H9 (cell line): ENCODE measurements at regions not wholly inside any gene's neighbourhood (a gene's known extent, or its start where the extent isn't known, plus 50 kb on each side); places are given as distances from the start of the nearest gene placed in this dataset.

Source experiments
- DNase-seq: peaks from one replicate; pipeline ENCODE4 v3.0.0-alpha.2; 2017
- H2AFZ ChIP-seq: one replicate; pipeline ENCODE4 v1.6.1; 2013; ENCODE audit warnings: mild to moderate bottlenecking, low read length, control low read depth, moderate library complexity
- H2AK5ac ChIP-seq: 2 replicates; pipeline ENCODE4 v1.6.1; 2013; ENCODE audit warnings: low read length, control low read depth, mixed read lengths; ENCODE audit not compliant: insufficient read length
- H2BK120ac ChIP-seq: one replicate; pipeline ENCODE4 v1.6.1; 2013; ENCODE audit warnings: low read depth, mild to moderate bottlenecking, low read length, control low read depth, inconsistent platforms; ENCODE audit not compliant: poor library complexity, severe bottlenecking
- H2BK12ac ChIP-seq: 2 replicates; pipeline ENCODE4 v1.6.1; 2013; ENCODE audit warnings: low read length, control low read depth, mixed read lengths, low read depth; ENCODE audit not compliant: insufficient read length
- H2BK15ac ChIP-seq: 2 replicates; pipeline ENCODE4 v1.6.1; 2013; ENCODE audit warnings: low read depth, low read length, control low read depth
- H2BK20ac ChIP-seq: one replicate; pipeline ENCODE4 v1.6.1; 2013; ENCODE audit warnings: low read depth, mild to moderate bottlenecking, low read length, control low read depth, inconsistent platforms; ENCODE audit not compliant: poor library complexity, severe bottlenecking
- H2BK5ac ChIP-seq: 2 replicates; pipeline ENCODE4 v1.6.1; 2013; ENCODE audit warnings: low read length, control low read depth, mixed read lengths; ENCODE audit not compliant: insufficient read length
- H3K14ac ChIP-seq: 2 replicates; pipeline ENCODE4 v1.6.1; 2013; ENCODE audit warnings: low read length, control low read depth; ENCODE audit not compliant: insufficient read depth
- H3K18ac ChIP-seq: 2 replicates; pipeline ENCODE4 v1.6.1; 2013; ENCODE audit warnings: low read depth, mild to moderate bottlenecking, mixed read lengths, low read length, control low read depth; ENCODE audit not compliant: insufficient read length
- H3K23ac ChIP-seq: 2 replicates; pipeline ENCODE4 v1.6.1; 2013; ENCODE audit warnings: low read length, control low read depth, mixed read lengths, low read depth; ENCODE audit not compliant: insufficient read length
- H3K23me2 ChIP-seq: 2 replicates; pipeline ENCODE4 v1.6.1; 2013; ENCODE audit warnings: low read depth, mild to moderate bottlenecking, mixed read lengths, low read length, control low read depth; ENCODE audit not compliant: insufficient read length, poor library complexity, severe bottlenecking
- H3K27ac ChIP-seq: 2 replicates; pipeline ENCODE4 v1.5.1; 2013; ENCODE audit warnings: low read length, control low read depth, mixed read lengths, low read depth; ENCODE audit not compliant: insufficient read length
- H3K27me3 ChIP-seq: 2 replicates; pipeline ENCODE4 v1.6.1; 2013; ENCODE audit warnings: low read length, control low read depth, inconsistent platforms; ENCODE audit not compliant: insufficient read depth
- H3K4ac ChIP-seq: 2 replicates; pipeline ENCODE4 v1.6.1; 2013; ENCODE audit warnings: low read depth, mild to moderate bottlenecking, control low read depth, inconsistent platforms, low read length, moderate library complexity
- H3K4me1 ChIP-seq: 2 replicates; pipeline ENCODE4 v1.6.1; 2013; ENCODE audit warnings: low read length, control low read depth, inconsistent platforms; ENCODE audit not compliant: insufficient read depth
- H3K4me2 ChIP-seq: 2 replicates; pipeline ENCODE4 v1.6.1; 2013; ENCODE audit warnings: low read length, control low read depth, mixed read lengths; ENCODE audit not compliant: insufficient read length, insufficient read depth
- H3K56ac ChIP-seq: 2 replicates; pipeline ENCODE4 v1.6.1; 2013; ENCODE audit warnings: low read depth, mild to moderate bottlenecking, mixed read lengths, low read length, control low read depth; ENCODE audit not compliant: insufficient read length
- H3K79me1 ChIP-seq: 2 replicates; pipeline ENCODE4 v1.6.1; 2013; ENCODE audit warnings: low read depth, mild to moderate bottlenecking, moderate library complexity, low read length, control low read depth, inconsistent platforms; ENCODE audit not compliant: insufficient read depth, poor library complexity, severe bottlenecking
- H3K79me2 ChIP-seq: 2 replicates; pipeline ENCODE4 v1.6.1; 2013; ENCODE audit warnings: low read length, control low read depth, inconsistent platforms; ENCODE audit not compliant: insufficient read depth
- H3K9ac ChIP-seq: 2 replicates; pipeline ENCODE4 v1.6.1; 2013; ENCODE audit warnings: low read length, control low read depth, mixed read lengths; ENCODE audit not compliant: insufficient read length; ENCODE audit errors: extremely low read depth
- H3K9me3 ChIP-seq: one replicate; pipeline ENCODE4 v1.6.1; 2013; ENCODE audit warnings: low read depth, low read length, inconsistent platforms; ENCODE audit not compliant: control insufficient read depth
- H3T11ph ChIP-seq: one replicate; pipeline ENCODE4 v1.6.1; 2013; ENCODE audit warnings: mild to moderate bottlenecking, low read length, control low read depth, inconsistent platforms
- H4K20me1 ChIP-seq: one replicate; pipeline ENCODE4 v1.6.1; 2013; ENCODE audit not compliant: control insufficient read depth, insufficient read length, insufficient read depth
- H4K5ac ChIP-seq: 2 replicates; pipeline ENCODE4 v1.6.1; 2013; ENCODE audit warnings: low read depth, mild to moderate bottlenecking, mixed read lengths, low read length, control low read depth; ENCODE audit not compliant: insufficient read length
- H4K8ac ChIP-seq: replicated peaks from 2 replicates; pipeline ENCODE4 v1.6.1; 2013; ENCODE audit warnings: low read length, control low read depth, mixed read lengths, low read depth; ENCODE audit not compliant: insufficient read length
- H4K91ac ChIP-seq: 2 replicates; pipeline ENCODE4 v1.6.1; 2013; ENCODE audit warnings: low read depth, mild to moderate bottlenecking, moderate library complexity, mixed read lengths, low read length, control low read depth; ENCODE audit not compliant: insufficient read length
- H3K27ac Mint-ChIP-seq, 3 experiments: 2 replicates in 2 of 3; 3 replicates in 1 of 3; pipeline ENCODE4 v1.8.0; 2020 to 2021; ENCODE audit warnings: mixed read lengths in 3 of 3, mild to moderate bottlenecking in 1 of 3, moderate library complexity in 1 of 3
- H3K27me3 Mint-ChIP-seq: 2 replicates; pipeline ENCODE4 v1.8.0; 2021; ENCODE audit warnings: low read depth, mild to moderate bottlenecking, moderate library complexity, mixed read lengths
- H3K36me3 Mint-ChIP-seq, 3 experiments: 2 replicates in 2 of 3; 3 replicates in 1 of 3; pipeline ENCODE4 v1.8.0; 2020 to 2021; ENCODE audit warnings: low read depth in 3 of 3, mixed read lengths in 3 of 3; ENCODE audit not compliant: insufficient read depth in 1 of 3
- H3K4me1 Mint-ChIP-seq, 2 experiments: 2 replicates each; pipeline ENCODE4 v1.8.0; 2020; ENCODE audit warnings: mixed read lengths in 2 of 2
- H3K4me3 Mint-ChIP-seq, 2 experiments: 2 replicates in 1 of 2; 3 replicates in 1 of 2; pipeline ENCODE4 v1.8.0; 2020 to 2021; ENCODE audit warnings: mild to moderate bottlenecking in 2 of 2, mixed read lengths in 2 of 2, moderate library complexity in 1 of 2
- H3K9me3 Mint-ChIP-seq, 2 experiments: 2 replicates in 1 of 2; 3 replicates in 1 of 2; pipeline ENCODE4 v1.8.0; 2020; ENCODE audit warnings: mild to moderate bottlenecking in 2 of 2, mixed read lengths in 2 of 2, moderate library complexity in 1 of 2
- CTCF ChIP-seq: fragments of 200-600 bp; sonication (generic); conservative IDR thresholded peaks from 3 replicates; pipeline ENCODE4 v1.8.0; 2021; ENCODE audit warnings: antibody characterized with exemption, mild to moderate bottlenecking
- WGBS: extraction: QIAGEN DNeasy Blood & Tissue Kit; methylation state at CpG from one replicate; pipeline ENCODE4 v1.1.7; 2013; ENCODE audit warnings: missing lambda C conversion rate, low lambda C conversion rate, mixed read lengths; ENCODE audit not compliant: insufficient read length; ENCODE audit errors: extremely low coverage; 5-methylcytosine and 5-hydroxymethylcytosine counted together

- Histone ChIP-seq H2BK12ac (no peak overlapping the region), H3K4me1 (no peaks in the 10 kb centered on the region), H2AK5ac (no peak overlapping the region), H2BK20ac (no peak overlapping the region), H3K4me2 (no peak overlapping the region), H3K23me2 (no peaks in the 10 kb centered on the region), H3K18ac (no peak overlapping the region), H3K27me3 (no peaks in the 10 kb centered on the region), H4K8ac (no peak overlapping the region), H2BK120ac (no peak overlapping the region), H3K79me2 (no peaks in the 10 kb centered on the region), H3K23ac (no peak overlapping the region), H2BK5ac (no peak overlapping the region), H3K79me1 (no peaks in the 10 kb centered on the region), H4K5ac (no peak overlapping the region), H2AFZ (no peak overlapping the region), H4K20me1 (no peaks in the 10 kb centered on the region), H3K9me3 (no peaks in the 10 kb centered on the region), H3K27ac (no peak overlapping the region), H2BK15ac (no peak overlapping the region), H3K14ac (no peak overlapping the region), H3T11ph (no peak overlapping the region), H3K56ac (no peak overlapping the region), H3K9ac (no peak overlapping the region), H4K91ac (no peak overlapping the region), H3K4ac (no peak overlapping the region)
- H3K36me3 Mint-ChIP-seq = no peaks in the 10 kb centered on the region
- no peak overlapping the region for H3K4me3 Mint-ChIP-seq
- H3K27ac Mint-ChIP-seq = no peak overlapping the region
- TF ChIP-seq CTCF = no peak
- no peaks in the 10 kb centered on the region for H3K9me3 Mint-ChIP-seq
- H3K27me3 Mint-ChIP-seq = no peaks in the 10 kb centered on the region; the same call in 1 of the 2 replicates
- no peaks in the 10 kb centered on the region for H3K4me1 Mint-ChIP-seq
- no CpG with 5 or more reads among the region's 6 CpGs for WGBS
- DNase-seq = no peak
Measured at GRCh38 chr4:55722132-55722531, 86.0 kb upstream of the NMU start.
